NCI-H526 (cell line): ENCODE measurements at regions not wholly inside any gene's neighbourhood (a gene's known extent, or its start where the extent isn't known, plus 50 kb on each side); places are given as distances from the start of the nearest gene placed in this dataset.
A peak's percentile ranks its signal among the peaks of the same experiment; 100 is the strongest.

ENCODE experiments used
- DNase-seq, 2 experiments: peaks; one replicate each; lab custom pipeline; 2025; lab: John Stamatoyannopoulos, UW

DNA sequence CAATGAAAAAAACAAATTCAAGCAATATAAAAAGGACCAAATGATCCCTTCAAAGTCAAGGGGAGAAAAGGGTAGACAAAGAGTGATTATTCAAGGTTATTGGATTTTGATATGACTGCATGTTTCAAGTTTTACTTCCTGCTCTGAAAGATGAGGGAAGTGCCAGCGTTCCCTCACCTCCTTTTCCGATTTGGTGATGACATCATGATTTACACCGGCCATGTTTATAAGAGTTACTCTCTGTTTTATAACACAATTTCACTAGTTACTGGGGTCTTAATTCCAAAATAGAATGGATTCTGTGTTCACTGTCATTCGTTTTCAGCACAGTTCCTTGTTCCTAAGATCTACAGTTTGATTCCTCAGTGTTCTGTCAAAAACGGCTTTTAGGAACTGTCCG, 60.5 kb upstream of the CPXM2 start:
- DNase-seq = no peak

GRCh38 chr10:123948030-123948823, 56.6 kb upstream of the CPXM2 start:
- DNase-seq = no peak

- DNase-seq = peak in 1 of 2 experiments; percentile 46
These were observed 53.8 kb upstream of the CPXM2 start for GRCh38 chr10:123945325-123945920.

DNA sequence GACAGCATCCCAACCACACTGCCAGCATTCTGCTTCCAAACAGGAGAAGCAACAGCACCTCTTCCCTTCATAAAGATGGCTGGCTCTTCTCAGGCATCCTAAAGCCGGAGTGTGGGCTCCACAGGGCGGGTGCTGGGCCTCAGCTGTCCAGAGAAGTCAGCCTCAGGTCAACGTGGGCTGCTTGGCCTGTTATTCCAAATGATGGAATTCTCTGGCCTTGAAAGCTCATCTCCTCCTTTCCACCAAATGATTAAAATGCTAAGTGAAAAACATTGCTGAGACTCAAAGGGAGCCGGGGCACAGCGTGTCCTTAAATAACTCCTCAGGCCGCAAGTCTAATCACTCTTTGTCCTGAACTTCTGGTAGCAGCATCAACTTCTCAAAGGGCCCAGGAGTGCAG, 53.1 kb upstream of the CPXM2 start:
- no peak for DNase-seq

DNA sequence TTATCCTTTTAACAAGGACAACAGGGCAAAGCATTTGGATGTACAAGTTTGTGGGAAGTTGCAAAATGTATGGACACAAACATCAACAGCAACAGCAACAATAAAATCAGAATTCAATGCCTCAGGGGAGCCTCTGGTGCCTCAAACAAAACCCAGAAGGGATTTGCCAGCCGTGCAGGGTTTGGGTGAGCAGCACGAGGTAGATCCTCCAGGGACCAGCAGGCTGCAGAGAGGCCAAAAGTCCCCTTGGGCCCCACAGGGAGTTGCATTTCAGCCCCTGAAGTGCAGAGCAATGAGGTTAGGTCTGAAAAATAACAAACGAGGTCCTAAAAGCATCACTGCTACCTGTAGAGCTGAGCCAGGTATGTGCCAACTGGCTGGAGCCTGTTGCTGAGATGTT, 51.7 kb upstream of the CPXM2 start:
- no peak for DNase-seq

DNA sequence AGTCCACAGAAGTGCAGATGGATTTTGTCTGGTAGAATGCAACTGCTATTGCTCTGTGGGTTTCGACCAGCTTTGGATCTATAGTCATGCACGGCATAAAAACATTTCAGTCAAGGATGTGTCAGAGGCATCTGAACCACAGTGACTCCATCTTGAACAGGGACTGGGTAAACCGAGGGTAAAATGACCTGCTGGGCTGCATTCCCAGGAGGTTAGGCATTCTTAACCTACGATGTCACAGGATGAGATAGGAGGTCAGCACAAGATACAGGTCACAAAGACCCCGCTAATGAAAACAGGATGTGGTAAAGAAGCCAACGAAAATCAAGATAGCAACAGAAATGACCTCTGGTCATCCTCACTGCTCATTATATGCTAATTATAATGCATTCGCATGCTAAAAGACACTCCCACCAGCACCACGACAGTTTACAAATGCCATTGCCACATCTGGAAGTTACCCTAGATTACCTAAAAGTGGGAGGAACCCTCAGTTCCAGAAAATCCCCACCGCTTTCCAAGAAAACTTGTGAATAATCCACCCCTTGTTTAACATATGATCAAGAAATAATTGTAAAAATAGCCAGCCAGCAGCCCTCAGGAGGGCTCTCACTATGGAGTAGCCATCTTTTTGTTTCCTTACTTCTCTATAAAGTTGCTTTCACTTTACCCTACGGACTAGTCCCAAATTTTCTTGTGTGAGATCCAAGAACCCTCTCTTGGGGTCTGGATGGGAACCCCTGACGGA, 50.7 kb upstream of the CPXM2 start:
- no peak for DNase-seq
